B cell (primary cell): ENCODE measurements at regions not wholly inside any gene's neighbourhood (a gene's known extent, or its start where the extent isn't known, plus 50 kb on each side); places are given as distances from the start of the nearest gene placed in this dataset.

ENCODE experiments used
- CTCF ChIP-seq: fragments of 200-600 bp; IDR thresholded peaks from one replicate; pipeline ENCODE4 v1.8.0; 2022; ENCODE audit warnings: antibody characterized with exemption, mild to moderate bottlenecking
- EZH2 ChIP-seq: IDR thresholded peaks from 2 replicates; pipeline ENCODE4 v1.6.1; 2012; ENCODE audit warnings: borderline replicate concordance, low read depth, mild to moderate bottlenecking, moderate library complexity, low read length; ENCODE audit not compliant: insufficient read depth, poor library complexity, severe bottlenecking

- no peak for TF ChIP-seq CTCF
- TF ChIP-seq EZH2: no peak
Measured at GRCh38 chr5:25334350-25334749, 689.6 kb upstream of the CDH10 start.
